DOHH2 (cell line): ENCODE measurements at regions not wholly inside any gene's neighbourhood (a gene's known extent, or its start where the extent isn't known, plus 50 kb on each side); places are given as distances from the start of the nearest gene placed in this dataset.

ENCODE experiments used
- H3F3A ChIP-seq: fragments of 200-600 bp; sonication (generic), shearing (Covaris generic); 2 replicates; pipeline ENCODE4 v1.6.0; 2016; ENCODE audit warnings: antibody characterized with exemption, mild to moderate bottlenecking; ENCODE audit not compliant: control insufficient read depth, insufficient read depth
- H3K27ac ChIP-seq: fragments of 200-600 bp; sonication (generic); 2 replicates; pipeline ENCODE4 v1.5.1; 2014; ENCODE audit warnings: low read depth, mild to moderate bottlenecking, low read length, moderate library complexity
- H3K27me3 ChIP-seq: fragments of 200-600 bp; sonication (generic); 2 replicates; pipeline ENCODE4 v1.6.1; 2014; ENCODE audit warnings: mild to moderate bottlenecking, low read length, mixed read lengths; ENCODE audit not compliant: control insufficient read depth
- H3K36me3 ChIP-seq: fragments of 200-600 bp; sonication (generic); 2 replicates; pipeline ENCODE4 v1.6.1; 2014; ENCODE audit warnings: mild to moderate bottlenecking, low read length, moderate library complexity, mixed read lengths; ENCODE audit not compliant: control insufficient read depth
- H3K4me1 ChIP-seq: fragments of 200-600 bp; sonication (generic); 2 replicates; pipeline ENCODE4 v1.6.1; 2014; ENCODE audit warnings: mild to moderate bottlenecking, low read length, mixed read lengths; ENCODE audit not compliant: control insufficient read depth
- H3K4me2 ChIP-seq: fragments of 200-600 bp; sonication (generic); 2 replicates; pipeline ENCODE4 v1.6.0; 2014; ENCODE audit warnings: mild to moderate bottlenecking, low read length, moderate library complexity
- H3K4me3 ChIP-seq: fragments of 200-600 bp; sonication (generic); 2 replicates; pipeline ENCODE4 v1.5.1; 2014; ENCODE audit warnings: mild to moderate bottlenecking, low read length, mixed read lengths
- H3K79me2 ChIP-seq: fragments of 200-600 bp; sonication (generic); 2 replicates; pipeline ENCODE4 v1.6.1; 2014; ENCODE audit warnings: mild to moderate bottlenecking, low read length, mixed read lengths; ENCODE audit not compliant: control insufficient read depth
- H3K9me2 ChIP-seq: fragments of 200-600 bp; sonication (generic); replicated peaks from 2 replicates; pipeline ENCODE4 v1.6.1; 2014; ENCODE audit warnings: mild to moderate bottlenecking, low read length, mixed read lengths; ENCODE audit not compliant: control insufficient read depth
- H3K9me3 ChIP-seq: fragments of 200-600 bp; sonication (generic); 2 replicates; pipeline ENCODE4 v1.6.1; 2014; ENCODE audit warnings: antibody characterized with exemption, low read length, mixed read lengths; ENCODE audit not compliant: control insufficient read depth, insufficient read depth
- H4K20me1 ChIP-seq: fragments of 200-600 bp; sonication (generic); 2 replicates; pipeline ENCODE4 v1.6.0; 2014; ENCODE audit warnings: low read depth, mild to moderate bottlenecking, antibody characterized with exemption, low read length, moderate library complexity; ENCODE audit not compliant: control insufficient read depth, insufficient read depth
- EZH2phosphoT487 ChIP-seq: fragments of 200-600 bp; sonication (generic); IDR thresholded peaks from 2 replicates; pipeline ENCODE4 v1.6.1; 2017; ENCODE audit warnings: borderline replicate concordance, mild to moderate bottlenecking, antibody characterized with exemption, low read length, moderate library complexity, mixed read lengths
- TF ChIP-seq, protein P1 (sequence below): fragments of 200-600 bp; sonication (generic); IDR thresholded peaks from one replicate; pipeline ENCODE4 v1.5.1; 2014; ENCODE audit warnings: antibody characterized with exemption, mild to moderate bottlenecking, low read depth, low read length; ENCODE audit not compliant: poor library complexity, severe bottlenecking

- Histone ChIP-seq H3K27me3 (no peaks in the 10 kb centered on the region), H3K4me3 (no peak overlapping the region), H4K20me1 (no peaks in the 10 kb centered on the region), H3K9me2 (no peaks in the 10 kb centered on the region), H3K79me2 (no peaks in the 10 kb centered on the region), H3K9me3 (peaks cover 3% of the 10 kb centered on the region; the same call in 1 of the 2 replicates), H3K4me1 (no peaks in the 10 kb centered on the region), H3F3A (no peaks in the 10 kb centered on the region), H3K27ac (no peak overlapping the region), H3K4me2 (no peak overlapping the region), H3K36me3 (no peaks in the 10 kb centered on the region)
- TF ChIP-seq, protein P1, sequence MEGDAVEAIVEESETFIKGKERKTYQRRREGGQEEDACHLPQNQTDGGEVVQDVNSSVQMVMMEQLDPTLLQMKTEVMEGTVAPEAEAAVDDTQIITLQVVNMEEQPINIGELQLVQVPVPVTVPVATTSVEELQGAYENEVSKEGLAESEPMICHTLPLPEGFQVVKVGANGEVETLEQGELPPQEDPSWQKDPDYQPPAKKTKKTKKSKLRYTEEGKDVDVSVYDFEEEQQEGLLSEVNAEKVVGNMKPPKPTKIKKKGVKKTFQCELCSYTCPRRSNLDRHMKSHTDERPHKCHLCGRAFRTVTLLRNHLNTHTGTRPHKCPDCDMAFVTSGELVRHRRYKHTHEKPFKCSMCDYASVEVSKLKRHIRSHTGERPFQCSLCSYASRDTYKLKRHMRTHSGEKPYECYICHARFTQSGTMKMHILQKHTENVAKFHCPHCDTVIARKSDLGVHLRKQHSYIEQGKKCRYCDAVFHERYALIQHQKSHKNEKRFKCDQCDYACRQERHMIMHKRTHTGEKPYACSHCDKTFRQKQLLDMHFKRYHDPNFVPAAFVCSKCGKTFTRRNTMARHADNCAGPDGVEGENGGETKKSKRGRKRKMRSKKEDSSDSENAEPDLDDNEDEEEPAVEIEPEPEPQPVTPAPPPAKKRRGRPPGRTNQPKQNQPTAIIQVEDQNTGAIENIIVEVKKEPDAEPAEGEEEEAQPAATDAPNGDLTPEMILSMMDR, result no peak
- no peak for TF ChIP-seq EZH2phosphoT487
These were observed 1114.8 kb downstream of the ROBO2 start for GRCh38 chr3:78154521-78155186.

DNA sequence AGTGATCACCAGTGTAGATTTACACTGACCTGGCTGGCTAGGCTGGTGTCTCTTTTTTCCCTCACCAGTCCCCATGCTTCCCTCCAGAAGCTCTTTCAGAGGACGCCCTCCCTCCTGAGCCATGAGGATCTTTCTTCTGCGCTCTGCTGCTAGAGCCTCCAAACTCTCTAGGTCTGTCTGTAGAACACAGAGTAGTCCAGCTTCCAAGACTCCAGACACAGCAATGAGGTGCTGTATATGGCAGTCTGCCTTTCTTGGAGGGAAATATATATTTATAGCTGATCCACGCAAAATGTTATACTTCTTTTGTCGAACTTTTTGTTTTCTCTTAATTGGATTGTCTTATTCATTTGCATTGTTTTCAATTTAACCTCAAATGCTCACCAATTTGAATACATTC, 1121.8 kb downstream of the ROBO2 start:
- Histone ChIP-seq H3K9me3 (no peaks in the 10 kb centered on the region), H3K27me3 (no peaks in the 10 kb centered on the region), H3K4me3 (no peak overlapping the region), H3K4me2 (no peak overlapping the region), H4K20me1 (no peaks in the 10 kb centered on the region), H3K36me3 (no peaks in the 10 kb centered on the region), H3K79me2 (no peaks in the 10 kb centered on the region), H3F3A (no peaks in the 10 kb centered on the region), H3K9me2 (no peaks in the 10 kb centered on the region), H3K4me1 (no peaks in the 10 kb centered on the region), H3K27ac (no peak overlapping the region)
- TF ChIP-seq EZH2phosphoT487, result no peak
- TF ChIP-seq, protein P1, result no peak

DNA sequence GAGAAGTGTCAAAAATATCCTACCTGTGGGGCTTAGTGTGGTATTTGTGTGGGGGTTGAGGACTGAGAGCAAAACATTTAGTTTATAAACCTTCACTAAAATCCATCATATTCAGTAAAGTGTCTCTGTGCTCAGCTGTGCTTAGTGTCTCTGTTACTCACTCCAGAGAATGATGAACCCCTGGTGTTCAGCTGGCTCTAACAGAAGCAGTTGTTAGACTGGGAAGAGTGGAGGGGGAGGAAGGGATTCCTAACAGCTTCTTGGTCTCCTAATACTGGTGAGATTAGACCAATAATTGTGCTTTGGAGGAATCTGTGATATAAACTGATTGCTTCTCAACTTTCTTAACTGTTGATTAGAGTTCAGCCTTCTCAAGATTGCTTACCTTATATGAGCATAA, 1123.5 kb downstream of the ROBO2 start:
- Histone ChIP-seq H3F3A (no peaks in the 10 kb centered on the region), H4K20me1 (no peaks in the 10 kb centered on the region), H3K9me2 (no peaks in the 10 kb centered on the region), H3K27me3 (no peaks in the 10 kb centered on the region), H3K79me2 (no peaks in the 10 kb centered on the region), H3K4me1 (no peaks in the 10 kb centered on the region), H3K4me2 (no peak overlapping the region), H3K9me3 (no peaks in the 10 kb centered on the region), H3K27ac (no peak overlapping the region), H3K36me3 (no peaks in the 10 kb centered on the region), H3K4me3 (no peak overlapping the region)
- TF ChIP-seq EZH2phosphoT487, result no peak
- TF ChIP-seq, protein P1, result no peak
